GM12864 (cell line): ENCODE measurements at regions not wholly inside any gene's neighbourhood (a gene's known extent, or its start where the extent isn't known, plus 50 kb on each side); places are given as distances from the start of the nearest gene placed in this dataset.

Source experiments
- DNase-seq: peaks from one replicate; pipeline ENCODE4 v3.0.0-alpha.2; 2011; ENCODE audit warnings: low read depth
- H3K4me3 ChIP-seq: 2 replicates; pipeline ENCODE4 v1.5.1; 2011; ENCODE audit warnings: mild to moderate bottlenecking, low read depth, low read length, control low read depth
- TF ChIP-seq, protein P1 (sequence below): IDR thresholded peaks from 2 replicates; pipeline ENCODE4 v1.5.1; 2011; ENCODE audit warnings: low read depth, mild to moderate bottlenecking, moderate library complexity, low read length, control low read depth, inconsistent platforms; ENCODE audit errors: missing control alignments

GRCh38 chr9:73219985-73220626, 68.4 kb downstream of the ANXA1 start:
- TF ChIP-seq, protein P1, sequence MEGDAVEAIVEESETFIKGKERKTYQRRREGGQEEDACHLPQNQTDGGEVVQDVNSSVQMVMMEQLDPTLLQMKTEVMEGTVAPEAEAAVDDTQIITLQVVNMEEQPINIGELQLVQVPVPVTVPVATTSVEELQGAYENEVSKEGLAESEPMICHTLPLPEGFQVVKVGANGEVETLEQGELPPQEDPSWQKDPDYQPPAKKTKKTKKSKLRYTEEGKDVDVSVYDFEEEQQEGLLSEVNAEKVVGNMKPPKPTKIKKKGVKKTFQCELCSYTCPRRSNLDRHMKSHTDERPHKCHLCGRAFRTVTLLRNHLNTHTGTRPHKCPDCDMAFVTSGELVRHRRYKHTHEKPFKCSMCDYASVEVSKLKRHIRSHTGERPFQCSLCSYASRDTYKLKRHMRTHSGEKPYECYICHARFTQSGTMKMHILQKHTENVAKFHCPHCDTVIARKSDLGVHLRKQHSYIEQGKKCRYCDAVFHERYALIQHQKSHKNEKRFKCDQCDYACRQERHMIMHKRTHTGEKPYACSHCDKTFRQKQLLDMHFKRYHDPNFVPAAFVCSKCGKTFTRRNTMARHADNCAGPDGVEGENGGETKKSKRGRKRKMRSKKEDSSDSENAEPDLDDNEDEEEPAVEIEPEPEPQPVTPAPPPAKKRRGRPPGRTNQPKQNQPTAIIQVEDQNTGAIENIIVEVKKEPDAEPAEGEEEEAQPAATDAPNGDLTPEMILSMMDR = no peak
- DNase-seq = no peak
- no peak overlapping the region for H3K4me3 ChIP-seq

GRCh38 chr9:73223594-73223993, 71.9 kb downstream of the ANXA1 start:
- H3K4me3 ChIP-seq = no peak overlapping the region
- DNase-seq = no peak
- TF ChIP-seq, protein P1 = no peak

GRCh38 chr9:73229543-73229942, 77.9 kb downstream of the ANXA1 start:
- TF ChIP-seq, protein P1 = no peak
- H3K4me3 ChIP-seq = no peak overlapping the region
- DNase-seq = no peak

GRCh38 chr9:73230251-73230650, 78.6 kb downstream of the ANXA1 start:
- no peak overlapping the region for H3K4me3 ChIP-seq
- DNase-seq = no peak
- TF ChIP-seq, protein P1 = no peak

DNA sequence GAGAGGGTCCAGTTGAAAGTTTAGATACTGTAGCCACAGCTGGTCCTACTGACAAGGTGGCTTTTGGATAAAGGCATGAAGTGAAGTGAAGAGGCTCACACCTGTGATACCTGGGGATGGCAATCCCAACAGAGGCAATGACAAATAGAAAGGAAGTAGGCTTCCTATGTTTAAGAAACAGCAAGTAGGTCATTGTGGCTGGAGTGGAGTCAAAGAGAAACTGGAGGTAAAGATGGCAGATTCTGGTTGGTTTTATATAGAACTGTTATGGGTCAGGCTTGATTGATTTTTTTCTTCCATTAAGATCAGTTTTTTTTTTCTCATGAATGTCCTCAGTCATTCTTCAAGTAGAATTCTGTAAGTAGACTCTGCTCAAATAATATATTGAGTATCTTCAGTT, 79.5 kb downstream of the ANXA1 start:
- TF ChIP-seq, protein P1 = no peak
- H3K4me3 ChIP-seq = no peak overlapping the region
- DNase-seq = no peak

- DNase-seq = no peak
- no peak overlapping the region for H3K4me3 ChIP-seq
- TF ChIP-seq, protein P1 = no peak
Measured at GRCh38 chr9:73233359-73234007, 81.8 kb downstream of the ANXA1 start.

GRCh38 chr9:73234008-73234360, 82.3 kb downstream of the ANXA1 start:
- DNase-seq = no peak
- TF ChIP-seq, protein P1 = no peak
- H3K4me3 ChIP-seq = no peak overlapping the region
